ENCODE measurements at regions not wholly inside any gene's neighbourhood (a gene's known extent, or its start where the extent isn't known, plus 50 kb on each side); places are given as distances from the start of the nearest gene placed in this dataset.

DNA sequence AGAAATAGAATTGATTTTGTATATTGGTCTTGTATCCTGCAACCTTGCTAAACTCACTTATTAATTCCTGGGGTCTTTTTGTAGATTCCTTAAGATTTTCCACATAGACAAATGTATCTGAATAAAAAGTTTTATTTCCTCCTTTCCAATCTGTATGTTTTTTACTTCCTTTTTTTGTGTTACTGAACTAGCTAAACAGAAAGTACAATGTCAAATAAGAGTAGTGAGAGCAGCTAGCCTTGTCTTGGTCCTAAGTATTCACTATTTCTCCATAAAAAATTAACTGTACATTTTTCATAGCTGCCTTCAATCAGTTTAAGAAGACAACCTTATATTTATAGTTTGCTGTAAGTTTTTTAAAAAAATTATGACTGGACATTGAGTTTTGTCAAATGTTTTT, 74.9 kb downstream of the FASLG start:
- TF ChIP-seq, protein P1, sequence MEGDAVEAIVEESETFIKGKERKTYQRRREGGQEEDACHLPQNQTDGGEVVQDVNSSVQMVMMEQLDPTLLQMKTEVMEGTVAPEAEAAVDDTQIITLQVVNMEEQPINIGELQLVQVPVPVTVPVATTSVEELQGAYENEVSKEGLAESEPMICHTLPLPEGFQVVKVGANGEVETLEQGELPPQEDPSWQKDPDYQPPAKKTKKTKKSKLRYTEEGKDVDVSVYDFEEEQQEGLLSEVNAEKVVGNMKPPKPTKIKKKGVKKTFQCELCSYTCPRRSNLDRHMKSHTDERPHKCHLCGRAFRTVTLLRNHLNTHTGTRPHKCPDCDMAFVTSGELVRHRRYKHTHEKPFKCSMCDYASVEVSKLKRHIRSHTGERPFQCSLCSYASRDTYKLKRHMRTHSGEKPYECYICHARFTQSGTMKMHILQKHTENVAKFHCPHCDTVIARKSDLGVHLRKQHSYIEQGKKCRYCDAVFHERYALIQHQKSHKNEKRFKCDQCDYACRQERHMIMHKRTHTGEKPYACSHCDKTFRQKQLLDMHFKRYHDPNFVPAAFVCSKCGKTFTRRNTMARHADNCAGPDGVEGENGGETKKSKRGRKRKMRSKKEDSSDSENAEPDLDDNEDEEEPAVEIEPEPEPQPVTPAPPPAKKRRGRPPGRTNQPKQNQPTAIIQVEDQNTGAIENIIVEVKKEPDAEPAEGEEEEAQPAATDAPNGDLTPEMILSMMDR (IDR thresholded peaks at IDR 0.05; ENCODE audit: poor library complexity, severe bottlenecking), result no peak
- TF ChIP-seq EZH2 (IDR thresholded peaks at IDR 0.05; ENCODE audit: borderline replicate concordance, insufficient read depth, low read length, poor library complexity, severe bottlenecking), result no peak
- TF ChIP-seq EP300 (conservative IDR thresholded peaks at IDR 0.05; ENCODE audit: poor library complexity, severe bottlenecking), result no peak
- no peak for TF ChIP-seq SMC3 (conservative IDR thresholded peaks at IDR 0.05; ENCODE audit: poor library complexity)
- TF ChIP-seq, protein P2, sequence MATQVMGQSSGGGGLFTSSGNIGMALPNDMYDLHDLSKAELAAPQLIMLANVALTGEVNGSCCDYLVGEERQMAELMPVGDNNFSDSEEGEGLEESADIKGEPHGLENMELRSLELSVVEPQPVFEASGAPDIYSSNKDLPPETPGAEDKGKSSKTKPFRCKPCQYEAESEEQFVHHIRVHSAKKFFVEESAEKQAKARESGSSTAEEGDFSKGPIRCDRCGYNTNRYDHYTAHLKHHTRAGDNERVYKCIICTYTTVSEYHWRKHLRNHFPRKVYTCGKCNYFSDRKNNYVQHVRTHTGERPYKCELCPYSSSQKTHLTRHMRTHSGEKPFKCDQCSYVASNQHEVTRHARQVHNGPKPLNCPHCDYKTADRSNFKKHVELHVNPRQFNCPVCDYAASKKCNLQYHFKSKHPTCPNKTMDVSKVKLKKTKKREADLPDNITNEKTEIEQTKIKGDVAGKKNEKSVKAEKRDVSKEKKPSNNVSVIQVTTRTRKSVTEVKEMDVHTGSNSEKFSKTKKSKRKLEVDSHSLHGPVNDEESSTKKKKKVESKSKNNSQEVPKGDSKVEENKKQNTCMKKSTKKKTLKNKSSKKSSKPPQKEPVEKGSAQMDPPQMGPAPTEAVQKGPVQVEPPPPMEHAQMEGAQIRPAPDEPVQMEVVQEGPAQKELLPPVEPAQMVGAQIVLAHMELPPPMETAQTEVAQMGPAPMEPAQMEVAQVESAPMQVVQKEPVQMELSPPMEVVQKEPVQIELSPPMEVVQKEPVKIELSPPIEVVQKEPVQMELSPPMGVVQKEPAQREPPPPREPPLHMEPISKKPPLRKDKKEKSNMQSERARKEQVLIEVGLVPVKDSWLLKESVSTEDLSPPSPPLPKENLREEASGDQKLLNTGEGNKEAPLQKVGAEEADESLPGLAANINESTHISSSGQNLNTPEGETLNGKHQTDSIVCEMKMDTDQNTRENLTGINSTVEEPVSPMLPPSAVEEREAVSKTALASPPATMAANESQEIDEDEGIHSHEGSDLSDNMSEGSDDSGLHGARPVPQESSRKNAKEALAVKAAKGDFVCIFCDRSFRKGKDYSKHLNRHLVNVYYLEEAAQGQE (IDR thresholded peaks at IDR 0.05; ENCODE audit: borderline replicate concordance), result no peak
- no peak for TF ChIP-seq TAF1 (IDR thresholded peaks at IDR 0.05; ENCODE audit: low read depth)
- no peak for TF ChIP-seq POLR2AphosphoS5 (IDR thresholded peaks at IDR 0.05)
- TF ChIP-seq MXI1 (conservative IDR thresholded peaks at IDR 0.05; ENCODE audit: poor library complexity, severe bottlenecking), result no peak
- no peak for TF ChIP-seq RAD21 (conservative IDR thresholded peaks at IDR 0.05)

All from neural cell (in vitro differentiated cells).